Mesendoderm (in vitro differentiated cells): ENCODE measurements at regions not wholly inside any gene's neighbourhood (a gene's known extent, or its start where the extent isn't known, plus 50 kb on each side); places are given as distances from the start of the nearest gene placed in this dataset.
"Not testable (repeated sequence)": the region's sequence is repeated elsewhere in the genome, so short reads cannot be mapped to it uniquely, and the experiment has no call there.

ENCODE experiments used
- DNase-seq: peaks from one replicate; pipeline ENCODE4 v3.0.0; 2013
- H2AK5ac ChIP-seq: 2 replicates; pipeline ENCODE4 v1.6.1; 2013; ENCODE audit warnings: low read length, inconsistent platforms
- H2BK120ac ChIP-seq: 2 replicates; pipeline ENCODE4 v1.6.1; 2013; ENCODE audit warnings: low read depth, mild to moderate bottlenecking, low read length, moderate library complexity, mixed read lengths
- H2BK15ac ChIP-seq: replicated peaks from 2 replicates; pipeline ENCODE4 v1.6.1; 2013; ENCODE audit warnings: low read depth, mild to moderate bottlenecking, moderate library complexity
- H2BK5ac ChIP-seq: 2 replicates; pipeline ENCODE4 v1.6.1; 2013; ENCODE audit warnings: low read length, inconsistent platforms
- H3K18ac ChIP-seq: 2 replicates; pipeline ENCODE4 v1.6.1; 2013; ENCODE audit warnings: mild to moderate bottlenecking, low read length, mixed read lengths
- H3K23ac ChIP-seq: one replicate; pipeline ENCODE4 v1.6.1; 2013; ENCODE audit warnings: low read length
- H3K27ac ChIP-seq: 2 replicates; pipeline ENCODE4 v1.5.1; 2013; ENCODE audit warnings: low read depth, mild to moderate bottlenecking, inconsistent platforms, low read length, moderate library complexity
- H3K27me3 ChIP-seq: 2 replicates; pipeline ENCODE4 v1.6.1; 2013; ENCODE audit warnings: low read length, control low read depth, mild to moderate bottlenecking, inconsistent platforms; ENCODE audit not compliant: insufficient read depth, poor library complexity
- H3K36me3 ChIP-seq: 2 replicates; pipeline ENCODE4 v1.6.1; 2013; ENCODE audit warnings: low read length, inconsistent platforms; ENCODE audit not compliant: control insufficient read depth, insufficient read depth
- H3K4ac ChIP-seq: one replicate; pipeline ENCODE4 v1.6.1; 2013; ENCODE audit warnings: low read depth, mild to moderate bottlenecking, low read length, moderate library complexity
- H3K4me1 ChIP-seq: 2 replicates; pipeline ENCODE4 v1.6.1; 2013; ENCODE audit warnings: low read depth, low read length, inconsistent platforms; ENCODE audit not compliant: control insufficient read depth
- H3K4me2 ChIP-seq: 2 replicates; pipeline ENCODE4 v1.6.1; 2013; ENCODE audit warnings: low read length
- H3K4me3 ChIP-seq: 2 replicates; pipeline ENCODE4 v1.5.1; 2013; ENCODE audit warnings: mild to moderate bottlenecking, low read length
- H3K56ac ChIP-seq: one replicate; pipeline ENCODE4 v1.6.1; 2013; ENCODE audit warnings: low read length
- H3K79me1 ChIP-seq: 2 replicates; pipeline ENCODE4 v1.6.1; 2013; ENCODE audit warnings: low read length, inconsistent platforms
- H3K79me2 ChIP-seq: 2 replicates; pipeline ENCODE4 v1.6.1; 2013; ENCODE audit warnings: mild to moderate bottlenecking, low read length; ENCODE audit not compliant: control insufficient read depth, insufficient read depth
- H3K9ac ChIP-seq: 2 replicates; pipeline ENCODE4 v1.6.1; 2013; ENCODE audit warnings: low read length, inconsistent platforms
- H4K5ac ChIP-seq: one replicate; pipeline ENCODE4 v1.6.1; 2013; ENCODE audit warnings: low read length
- H4K8ac ChIP-seq: one replicate; pipeline ENCODE4 v1.6.1; 2013; ENCODE audit warnings: low read depth, mild to moderate bottlenecking, control low read depth, low read length, moderate library complexity
- WGBS: extraction: QIAGEN DNeasy Blood & Tissue Kit; methylation state at CpG from one replicate; pipeline ENCODE4 v1.1.7; 2013; ENCODE audit warnings: low lambda C conversion rate, missing lambda C conversion rate; ENCODE audit not compliant: insufficient coverage; ENCODE audit errors: extremely low coverage; 5-methylcytosine and 5-hydroxymethylcytosine counted together

GRCh38 chr19:5245631-5246553 is 94.7 kb downstream of the PTPRS start:
- H2BK120ac ChIP-seq: no peak overlapping the region
- no peak overlapping the region for H3K4me3 ChIP-seq
- H3K23ac ChIP-seq: no peak overlapping the region
- no peak overlapping the region for H3K4me2 ChIP-seq
- no peak overlapping the region for H3K56ac ChIP-seq
- no peak overlapping the region for H4K8ac ChIP-seq
- no CpG with 5 or more reads among the region's 38 CpGs for WGBS
- DNase-seq: no peak
- no peak overlapping the region for H3K27ac ChIP-seq
- H3K36me3 ChIP-seq: no peaks in the 10 kb centered on the region
- H3K27me3 ChIP-seq: no peaks in the 10 kb centered on the region
- H3K9ac ChIP-seq: no peak overlapping the region
- H3K79me1 ChIP-seq: no peaks in the 10 kb centered on the region
- no peak overlapping the region for H3K4ac ChIP-seq
- H4K5ac ChIP-seq: no peak overlapping the region
- no peak overlapping the region for H2BK5ac ChIP-seq
- no peaks in the 10 kb centered on the region for H3K4me1 ChIP-seq
- no peak overlapping the region for H3K18ac ChIP-seq
- H2BK15ac ChIP-seq: no peak overlapping the region
- no peaks in the 10 kb centered on the region for H3K79me2 ChIP-seq
- H2AK5ac ChIP-seq: no peak overlapping the region

- no peak overlapping the region for H3K9ac ChIP-seq
- no peak overlapping the region for H3K56ac ChIP-seq
- no peak for DNase-seq
- no peaks in the 10 kb centered on the region for H3K79me2 ChIP-seq
- no peak overlapping the region for H4K8ac ChIP-seq
- no peak overlapping the region for H3K4me3 ChIP-seq
- no peak overlapping the region for H3K4ac ChIP-seq
- no peak overlapping the region for H2BK5ac ChIP-seq
- H3K23ac ChIP-seq: no peak overlapping the region
- no peak overlapping the region for H2BK15ac ChIP-seq
- H3K79me1 ChIP-seq: no peaks in the 10 kb centered on the region
- no peak overlapping the region for H3K27ac ChIP-seq
- no peak overlapping the region for H2AK5ac ChIP-seq
- H3K18ac ChIP-seq: no peak overlapping the region
- WGBS: no CpG with 5 or more reads among the region's 11 CpGs
- H4K5ac ChIP-seq: no peak overlapping the region
- no peak overlapping the region for H3K4me2 ChIP-seq
- H3K27me3 ChIP-seq: no peaks in the 10 kb centered on the region
- H2BK120ac ChIP-seq: no peak overlapping the region
- H3K36me3 ChIP-seq: no peaks in the 10 kb centered on the region
- H3K4me1 ChIP-seq: no peaks in the 10 kb centered on the region
Observed at GRCh38 chr19:5244351-5244750, 96.3 kb downstream of the PTPRS start.

GRCh38 chr19:5243878-5244277 is 96.7 kb downstream of the PTPRS start:
- no peak overlapping the region for H3K9ac ChIP-seq
- H2AK5ac ChIP-seq: no peak overlapping the region
- H3K4me2 ChIP-seq: no peak overlapping the region
- no peak overlapping the region for H3K4ac ChIP-seq
- H2BK5ac ChIP-seq: no peak overlapping the region
- no peaks in the 10 kb centered on the region for H3K36me3 ChIP-seq
- H3K79me2 ChIP-seq: no peaks in the 10 kb centered on the region
- no peaks in the 10 kb centered on the region for H3K4me1 ChIP-seq
- H3K56ac ChIP-seq: no peak overlapping the region
- H3K27ac ChIP-seq: no peak overlapping the region
- H3K18ac ChIP-seq: no peak overlapping the region
- no peak overlapping the region for H2BK15ac ChIP-seq
- no CpG with 5 or more reads among the region's 40 CpGs for WGBS
- H2BK120ac ChIP-seq: no peak overlapping the region
- DNase-seq: no peak
- H3K4me3 ChIP-seq: no peak overlapping the region
- no peak overlapping the region for H4K8ac ChIP-seq
- no peaks in the 10 kb centered on the region for H3K27me3 ChIP-seq
- no peaks in the 10 kb centered on the region for H3K79me1 ChIP-seq
- H3K23ac ChIP-seq: no peak overlapping the region
- H4K5ac ChIP-seq: no peak overlapping the region

GRCh38 chr19:5241896-5242295 is 98.7 kb downstream of the PTPRS start:
- not testable (repeated sequence) for DNase-seq, H3K36me3 ChIP-seq, H4K5ac ChIP-seq

GRCh38 chr19:5240011-5240410 is 100.6 kb downstream of the PTPRS start:
- no peak for DNase-seq
- H2AK5ac ChIP-seq: no peak overlapping the region
- H4K5ac ChIP-seq: no peak overlapping the region
- WGBS: no CpG with 5 or more reads among the region's 22 CpGs
- H3K4me3 ChIP-seq: no peak overlapping the region
- no peak overlapping the region for H3K23ac ChIP-seq
- H2BK15ac ChIP-seq: no peak overlapping the region
- no peak overlapping the region for H4K8ac ChIP-seq
- no peak overlapping the region for H2BK5ac ChIP-seq
- H3K9ac ChIP-seq: no peak overlapping the region
- H3K36me3 ChIP-seq: no peaks in the 10 kb centered on the region
- no peaks in the 10 kb centered on the region for H3K27me3 ChIP-seq
- H3K56ac ChIP-seq: no peak overlapping the region
- H3K4me2 ChIP-seq: no peak overlapping the region
- H3K18ac ChIP-seq: no peak overlapping the region
- no peak overlapping the region for H3K27ac ChIP-seq
- H3K79me1 ChIP-seq: no peaks in the 10 kb centered on the region
- no peaks in the 10 kb centered on the region for H3K4me1 ChIP-seq
- H3K79me2 ChIP-seq: no peaks in the 10 kb centered on the region
- H2BK120ac ChIP-seq: no peak overlapping the region
- no peak overlapping the region for H3K4ac ChIP-seq

More at GRCh38 chr19:5241896-5242295, 98.7 kb downstream of the PTPRS start:
- WGBS: no CpG with 5 or more reads among the region's 9 CpGs
- not testable (repeated sequence) for H3K4me3 ChIP-seq, H3K56ac ChIP-seq, H3K79me1 ChIP-seq, H3K9ac ChIP-seq, H4K8ac ChIP-seq, H2BK15ac ChIP-seq, H3K27ac ChIP-seq, H3K4ac ChIP-seq, H3K4me2 ChIP-seq, H3K4me1 ChIP-seq, H2BK120ac ChIP-seq, H3K23ac ChIP-seq, H3K79me2 ChIP-seq, H2AK5ac ChIP-seq, H3K18ac ChIP-seq, H2BK5ac ChIP-seq, H3K27me3 ChIP-seq

- no CpG with 5 or more reads among the region's 33 CpGs for WGBS
- Histone ChIP-seq H2BK120ac (no peak overlapping the region), H3K4ac (no peak overlapping the region), H3K4me3 (no peak overlapping the region), H3K27ac (no peak overlapping the region), H3K18ac (no peak overlapping the region), H2AK5ac (no peak overlapping the region), H3K36me3 (no peaks in the 10 kb centered on the region), H4K8ac (no peak overlapping the region), H3K79me1 (no peaks in the 10 kb centered on the region), H3K27me3 (no peaks in the 10 kb centered on the region), H3K79me2 (no peaks in the 10 kb centered on the region), H3K4me2 (no peak overlapping the region), H3K4me1 (no peaks in the 10 kb centered on the region), H3K56ac (no peak overlapping the region), H3K23ac (no peak overlapping the region), H3K9ac (no peak overlapping the region), H2BK15ac (no peak overlapping the region), H4K5ac (no peak overlapping the region), H2BK5ac (no peak overlapping the region)
- DNase-seq: peak; percentile 22
Observed at GRCh38 chr19:5238700-5239099, 101.9 kb downstream of the PTPRS start.
